IMR-90 (cell line): ENCODE measurements at regions not wholly inside any gene's neighbourhood (a gene's known extent, or its start where the extent isn't known, plus 50 kb on each side); places are given as distances from the start of the nearest gene placed in this dataset.

Source experiments
- ATAC-seq: fragments of 200-7000 bp; cut with Tn5 transposase; 2 replicates; pipeline ENCODE4 v1.9.1; 2020; ENCODE audit warnings: low read depth, mild to moderate bottlenecking, moderate library complexity
- BruUV-seq: library from RNA; stranded (reverse); fragments of 400-500 nt; replicated peaks from 2 replicates; lab custom pipeline; 2021; lab: Mats Ljungman, UMichigan
- CTCF ChIA-PET: fragments of 300-600 bp; formaldehyde crosslinking; extraction: SDS; loops from one replicate; lab custom pipeline; 2021; ENCODE audit warnings: antibody characterized with exemption; lab: Yijun Ruan, JAX
- POLR2A ChIA-PET: fragments of 300-600 bp; sonication (Branson Sonifier 250); formaldehyde crosslinking; loops from one replicate; lab custom pipeline; 2022; ENCODE audit warnings: antibody characterized with exemption; ENCODE audit not compliant: unreplicated experiment; lab: Charles Lee
- DNase-seq: peaks from one replicate; pipeline ENCODE4 v3.0.0; 2013
- H2AFZ ChIP-seq: replicated peaks from 2 replicates; pipeline ENCODE3; 2013; ENCODE audit warnings: low read length, mild to moderate bottlenecking; ENCODE audit not compliant: poor library complexity
- H2AK5ac ChIP-seq: 2 replicates; pipeline ENCODE4 v1.6.1; 2013; ENCODE audit warnings: low read depth, low read length, inconsistent platforms
- H2AK9ac ChIP-seq: replicated peaks from 2 replicates; pipeline ENCODE3; 2013; ENCODE audit warnings: mild to moderate bottlenecking, low read depth, low read length, moderate library complexity; ENCODE audit not compliant: poor library complexity
- H2BK120ac ChIP-seq: 2 replicates; pipeline ENCODE4 v1.6.1; 2013; ENCODE audit warnings: low read depth, low read length, inconsistent platforms
- H2BK15ac ChIP-seq: 3 replicates; pipeline ENCODE4 v1.6.1; 2013; ENCODE audit warnings: low read depth, low read length, inconsistent platforms
- H2BK20ac ChIP-seq: 2 replicates; pipeline ENCODE4 v1.6.1; 2013; ENCODE audit warnings: low read depth, mild to moderate bottlenecking, inconsistent platforms, low read length, moderate library complexity
- H2BK5ac ChIP-seq: 2 replicates; pipeline ENCODE4 v1.6.1; 2013; ENCODE audit warnings: mild to moderate bottlenecking, low read depth, low read length, inconsistent platforms; ENCODE audit not compliant: poor library complexity, severe bottlenecking
- H3K14ac ChIP-seq: replicated peaks from 2 replicates; pipeline ENCODE4 v1.6.1; 2013; ENCODE audit warnings: low read depth, low read length, inconsistent platforms
- H3K18ac ChIP-seq: 2 replicates; pipeline ENCODE4 v1.6.1; 2013; ENCODE audit warnings: low read depth, low read length, control low read depth
- H3K23ac ChIP-seq: 2 replicates; pipeline ENCODE4 v1.6.1; 2013; ENCODE audit warnings: low read depth, low read length, inconsistent platforms
- H3K27ac ChIP-seq: 2 replicates; pipeline ENCODE4 v1.5.1; 2013; ENCODE audit warnings: mild to moderate bottlenecking, control low read depth, low read length; ENCODE audit not compliant: insufficient read depth
- H3K27me3 ChIP-seq: 2 replicates; pipeline ENCODE4 v1.6.1; 2013; ENCODE audit warnings: low read length; ENCODE audit not compliant: control insufficient read depth, insufficient read depth
- H3K36me3 ChIP-seq: 2 replicates; pipeline ENCODE4 v1.6.1; 2013; ENCODE audit warnings: low read length, mixed read lengths; ENCODE audit not compliant: control insufficient read depth, insufficient read depth
- H3K4ac ChIP-seq: 2 replicates; pipeline ENCODE4 v1.6.1; 2013; ENCODE audit warnings: low read depth, low read length, inconsistent platforms
- H3K4me1 ChIP-seq: 2 replicates; pipeline ENCODE4 v1.6.1; 2013; ENCODE audit warnings: low read length, mixed read lengths; ENCODE audit not compliant: control insufficient read depth, insufficient read depth
- H3K4me2 ChIP-seq: 2 replicates; pipeline ENCODE4 v1.6.1; 2013; ENCODE audit warnings: low read depth, mild to moderate bottlenecking, control low read depth, low read length, moderate library complexity
- H3K4me3 ChIP-seq: 2 replicates; pipeline ENCODE4 v1.5.1; 2013; ENCODE audit warnings: low read depth, mild to moderate bottlenecking, control low read depth, low read length, moderate library complexity; ENCODE audit not compliant: insufficient read depth
- H3K56ac ChIP-seq: 2 replicates; pipeline ENCODE4 v1.6.1; 2013; ENCODE audit warnings: low read length, inconsistent platforms; ENCODE audit not compliant: insufficient read depth; ENCODE audit errors: extremely low read depth
- H3K79me1 ChIP-seq, 2 experiments: 2 replicates each; pipeline ENCODE4 v1.6.1; 2013; ENCODE audit warnings: low read length in 2 of 2, inconsistent platforms in 1 of 2, low read depth in 1 of 2
- H3K9ac ChIP-seq: 2 replicates; pipeline ENCODE4 v1.6.1; 2013; ENCODE audit warnings: low read depth, low read length, control low read depth
- H3K9me1 ChIP-seq: 2 replicates; pipeline ENCODE4 v1.6.1; 2013; ENCODE audit warnings: low read length, inconsistent platforms; ENCODE audit not compliant: insufficient read depth
- H3K9me3 ChIP-seq: 2 replicates; pipeline ENCODE4 v1.6.1; 2013; ENCODE audit warnings: low read length; ENCODE audit not compliant: control insufficient read depth, insufficient read depth
- H4K20me1 ChIP-seq: 2 replicates; pipeline ENCODE4 v1.6.1; 2013; ENCODE audit warnings: low read length, inconsistent platforms; ENCODE audit not compliant: insufficient read depth
- H4K5ac ChIP-seq: 2 replicates; pipeline ENCODE4 v1.6.1; 2013; ENCODE audit warnings: mild to moderate bottlenecking, low read depth, low read length, control low read depth
- H4K8ac ChIP-seq, 2 experiments: 2 replicates each; pipeline ENCODE4 v1.6.1; 2013; ENCODE audit warnings: low read depth in 2 of 2, low read length in 2 of 2, control low read depth in 1 of 2, inconsistent platforms in 1 of 2
- H4K91ac ChIP-seq: 2 replicates; pipeline ENCODE4 v1.6.1; 2013; ENCODE audit warnings: low read depth, low read length, inconsistent platforms; ENCODE audit not compliant: insufficient read depth
- BHLHE40 ChIP-seq: fragments of 150-350 bp; IDR thresholded peaks from 2 replicates; pipeline ENCODE4 v1.6.1; 2016; ENCODE audit warnings: mild to moderate bottlenecking, low read depth, low read length
- CEBPB ChIP-seq: IDR thresholded peaks from 2 replicates; pipeline ENCODE4 v1.6.1; 2012; ENCODE audit warnings: low read depth, low read length, improper control_type of control experiment
- CHD1 ChIP-seq: IDR thresholded peaks from 2 replicates; pipeline ENCODE4 v1.6.1; 2012; ENCODE audit warnings: low read depth, low read length, improper control_type of control experiment
- FOS ChIP-seq: fragments of 150-350 bp; IDR thresholded peaks from 2 replicates; pipeline ENCODE4 v1.6.1; 2016; ENCODE audit warnings: low read depth, low read length
- MAFK ChIP-seq: IDR thresholded peaks from 2 replicates; pipeline ENCODE4 v1.6.1; 2012; ENCODE audit warnings: low read depth, low read length, improper control_type of control experiment
- MAZ ChIP-seq: IDR thresholded peaks from 2 replicates; pipeline ENCODE4 v1.6.1; 2012; ENCODE audit warnings: low read depth, mild to moderate bottlenecking, low read length, improper control_type of control experiment, moderate library complexity, borderline replicate concordance
- MXI1 ChIP-seq: IDR thresholded peaks from 2 replicates; pipeline ENCODE4 v1.6.1; 2012; ENCODE audit warnings: low read depth, mild to moderate bottlenecking, low read length, moderate library complexity, borderline replicate concordance
- NFE2L2 ChIP-seq: fragments of 150-350 bp; IDR thresholded peaks from 2 replicates; pipeline ENCODE4 v1.6.1; 2016; ENCODE audit warnings: low read depth, mild to moderate bottlenecking, low read length
- POLR2A ChIP-seq: IDR thresholded peaks from 2 replicates; pipeline ENCODE4 v1.6.1; 2012; ENCODE audit warnings: mild to moderate bottlenecking, low read depth, low read length
- RAD21 ChIP-seq: IDR thresholded peaks from 2 replicates; pipeline ENCODE4 v1.6.1; 2012; ENCODE audit warnings: low read length, improper control_type of control experiment
- RCOR1 ChIP-seq: IDR thresholded peaks from 2 replicates; pipeline ENCODE4 v1.6.1; 2012; ENCODE audit warnings: mild to moderate bottlenecking, low read length, improper control_type of control experiment; ENCODE audit not compliant: insufficient replicate concordance
- RFX5 ChIP-seq: IDR thresholded peaks from 2 replicates; pipeline ENCODE4 v1.8.0; 2012; ENCODE audit warnings: low read depth, mild to moderate bottlenecking, low read length, moderate library complexity
- SMC3 ChIP-seq: fragments of 150-350 bp; IDR thresholded peaks from 2 replicates; pipeline ENCODE4 v1.6.1; 2016; ENCODE audit warnings: low read depth, mild to moderate bottlenecking, antibody characterized with exemption, low read length, moderate library complexity
- WGBS, 2 experiments: methylation state at CpG; one replicate each; pipeline versions ENCODE4 v1.1.5 to v1.1.7; 2013; ENCODE audit warnings: missing lambda C conversion rate in 2 of 2; ENCODE audit not compliant: insufficient read length in 1 of 2; ENCODE audit errors: extremely low coverage in 2 of 2; 5-methylcytosine and 5-hydroxymethylcytosine counted together
- dilution Hi-C: fragments of 300-500 bp; cut with HindIII; formaldehyde crosslinking; loops from one replicate; pipeline ENCODE4 v1.14.3; 2018; ENCODE audit warnings: low sequenced_read_pairs; ENCODE audit not compliant: unreplicated experiment
- in situ Hi-C: fragments of 300-500 bp; cut with MboI; formaldehyde crosslinking; loops from 3 replicates; pipeline ENCODE4 v1.14.3; 2019; ENCODE audit warnings: low sequenced_read_pairs, inconsistent platforms, mixed read lengths
- intact Hi-C: fragments of 100-400 bp; cut with micrococcal nuclease; formaldehyde crosslinking; loops from 2 replicates; pipeline ENCODE4 v1.10.0; 2022
- TF ChIP-seq, protein P1 (sequence below): fragments of 150-350 bp; IDR thresholded peaks from 2 replicates; pipeline ENCODE4 v1.6.1; 2016; ENCODE audit warnings: low read depth, mild to moderate bottlenecking, low read length, moderate library complexity, borderline replicate concordance
- TF ChIP-seq, protein P2 (sequence below): conservative IDR thresholded peaks from 2 replicates; pipeline ENCODE4 v1.5.1; 2012; ENCODE audit warnings: mild to moderate bottlenecking, low read depth, low read length, improper control_type of control experiment
- TF ChIP-seq, protein P3 (sequence below): fragments of 150-350 bp; IDR thresholded peaks from 2 replicates; pipeline ENCODE4 v1.6.1; 2017; ENCODE audit warnings: mild to moderate bottlenecking, antibody characterized with exemption, low read length, low read depth

DNA sequence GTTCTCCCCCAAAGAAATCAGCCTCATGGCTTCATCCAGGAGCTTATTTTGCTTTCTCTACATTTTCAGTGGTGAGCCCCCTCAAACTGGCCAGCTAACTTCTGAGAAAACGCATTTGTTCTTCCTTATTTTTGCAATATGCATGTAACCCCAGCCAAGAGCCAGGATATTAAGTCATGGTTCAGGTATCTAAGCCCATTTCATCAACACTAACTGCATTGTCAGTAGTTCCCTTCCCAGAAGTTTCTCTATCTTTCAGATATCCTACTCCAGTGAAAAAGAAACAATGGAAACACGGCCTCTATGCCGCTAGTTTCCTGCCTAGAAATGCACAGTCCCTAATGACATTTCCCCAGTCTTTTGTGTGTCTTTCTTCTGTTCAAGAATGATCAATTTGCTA, 102.8 kb upstream of the RASSF8 start:
- H3K79me1 ChIP-seq = no peaks in the 10 kb centered on the region
- H4K5ac ChIP-seq = no peak overlapping the region
- TF ChIP-seq MAZ = no peak
- TF ChIP-seq MAFK = no peak
- TF ChIP-seq, protein P1, sequence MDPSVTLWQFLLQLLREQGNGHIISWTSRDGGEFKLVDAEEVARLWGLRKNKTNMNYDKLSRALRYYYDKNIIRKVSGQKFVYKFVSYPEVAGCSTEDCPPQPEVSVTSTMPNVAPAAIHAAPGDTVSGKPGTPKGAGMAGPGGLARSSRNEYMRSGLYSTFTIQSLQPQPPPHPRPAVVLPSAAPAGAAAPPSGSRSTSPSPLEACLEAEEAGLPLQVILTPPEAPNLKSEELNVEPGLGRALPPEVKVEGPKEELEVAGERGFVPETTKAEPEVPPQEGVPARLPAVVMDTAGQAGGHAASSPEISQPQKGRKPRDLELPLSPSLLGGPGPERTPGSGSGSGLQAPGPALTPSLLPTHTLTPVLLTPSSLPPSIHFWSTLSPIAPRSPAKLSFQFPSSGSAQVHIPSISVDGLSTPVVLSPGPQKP = no peak
- no peak for TF ChIP-seq POLR2A
- TF ChIP-seq CHD1 = no peak
- TF ChIP-seq, protein P2, sequence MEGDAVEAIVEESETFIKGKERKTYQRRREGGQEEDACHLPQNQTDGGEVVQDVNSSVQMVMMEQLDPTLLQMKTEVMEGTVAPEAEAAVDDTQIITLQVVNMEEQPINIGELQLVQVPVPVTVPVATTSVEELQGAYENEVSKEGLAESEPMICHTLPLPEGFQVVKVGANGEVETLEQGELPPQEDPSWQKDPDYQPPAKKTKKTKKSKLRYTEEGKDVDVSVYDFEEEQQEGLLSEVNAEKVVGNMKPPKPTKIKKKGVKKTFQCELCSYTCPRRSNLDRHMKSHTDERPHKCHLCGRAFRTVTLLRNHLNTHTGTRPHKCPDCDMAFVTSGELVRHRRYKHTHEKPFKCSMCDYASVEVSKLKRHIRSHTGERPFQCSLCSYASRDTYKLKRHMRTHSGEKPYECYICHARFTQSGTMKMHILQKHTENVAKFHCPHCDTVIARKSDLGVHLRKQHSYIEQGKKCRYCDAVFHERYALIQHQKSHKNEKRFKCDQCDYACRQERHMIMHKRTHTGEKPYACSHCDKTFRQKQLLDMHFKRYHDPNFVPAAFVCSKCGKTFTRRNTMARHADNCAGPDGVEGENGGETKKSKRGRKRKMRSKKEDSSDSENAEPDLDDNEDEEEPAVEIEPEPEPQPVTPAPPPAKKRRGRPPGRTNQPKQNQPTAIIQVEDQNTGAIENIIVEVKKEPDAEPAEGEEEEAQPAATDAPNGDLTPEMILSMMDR = no peak
- TF ChIP-seq BHLHE40 = no peak
- TF ChIP-seq NFE2L2 = no peak
- TF ChIP-seq FOS = no peak
- no peak for TF ChIP-seq RCOR1
- TF ChIP-seq MXI1 = no peak
- no peak for TF ChIP-seq RFX5
- no peak for TF ChIP-seq CEBPB
- TF ChIP-seq SMC3 = no peak
- TF ChIP-seq, protein P3, sequence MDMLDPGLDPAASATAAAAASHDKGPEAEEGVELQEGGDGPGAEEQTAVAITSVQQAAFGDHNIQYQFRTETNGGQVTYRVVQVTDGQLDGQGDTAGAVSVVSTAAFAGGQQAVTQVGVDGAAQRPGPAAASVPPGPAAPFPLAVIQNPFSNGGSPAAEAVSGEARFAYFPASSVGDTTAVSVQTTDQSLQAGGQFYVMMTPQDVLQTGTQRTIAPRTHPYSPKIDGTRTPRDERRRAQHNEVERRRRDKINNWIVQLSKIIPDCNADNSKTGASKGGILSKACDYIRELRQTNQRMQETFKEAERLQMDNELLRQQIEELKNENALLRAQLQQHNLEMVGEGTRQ = no peak
- TF ChIP-seq RAD21 = no peak
- ATAC-seq (no peak), DNase-seq (peak; percentile 73)
- no peak overlapping the region for H4K8ac ChIP-seq
- no peak overlapping the region for H2BK5ac ChIP-seq
- H3K4me2 ChIP-seq = no peak overlapping the region
- no peak overlapping the region for H3K27ac ChIP-seq
- H3K4me1 ChIP-seq = peaks cover 9% of the 10 kb centered on the region
- no peak overlapping the region for H3K4me3 ChIP-seq
- intact Hi-C loops (no loop called here), dilution Hi-C loops (no loop called here), in situ Hi-C loops (no loop called here)
- H4K91ac ChIP-seq = no peak overlapping the region
- no peak overlapping the region for H3K9ac ChIP-seq
- no peaks in the 10 kb centered on the region for H3K9me3 ChIP-seq
- H2AFZ ChIP-seq = no peak overlapping the region
- CTCF ChIA-PET = interaction anchor here (0.6 kb wide), 1 partner anchor 114 kb away, joined by 3 read pairs; no protein-coding TSS in a partner anchor
- H2AK5ac ChIP-seq = no peak overlapping the region; the same call in 1 of the 2 replicates
- BruUV-seq = no TSS peak
- H4K20me1 ChIP-seq = no peaks in the 10 kb centered on the region
- no peak overlapping the region for H3K4ac ChIP-seq
- H3K14ac ChIP-seq = 0 out of 2 replicates have a peak overlapping the region, but pooled peaks have one; percentile 1
- peak overlapping the region; percentile 74; the same call in 1 of the 2 replicates for H3K18ac ChIP-seq
- 67% methylated on average over 1 of the region's 3 CpGs; no CpG with 5 or more reads in 1 of the 2 experiments for WGBS, 2 experiments
- H2BK15ac ChIP-seq = no peak overlapping the region
- no peak overlapping the region for H2BK120ac ChIP-seq
- POLR2A ChIA-PET = no interaction called here
- no peaks in the 10 kb centered on the region for H3K36me3 ChIP-seq
- no peak overlapping the region for H3K23ac ChIP-seq
- no peak overlapping the region for H2AK9ac ChIP-seq
- H3K9me1 ChIP-seq = no peaks in the 10 kb centered on the region
- H3K56ac ChIP-seq = no peak overlapping the region
- H3K27me3 ChIP-seq = no peaks in the 10 kb centered on the region
- H2BK20ac ChIP-seq = no peak overlapping the region
